Spleen (tissue), 11 donors: ENCODE measurements at regions not wholly inside any gene's neighbourhood (a gene's known extent, or its start where the extent isn't known, plus 50 kb on each side); places are given as distances from the start of the nearest gene placed in this dataset.

ENCODE experiments used
- DNase-seq: peaks from one replicate; pipeline ENCODE4 v3.0.0-alpha.2; 2020
- H3K27ac ChIP-seq, 8 donors: fragments of 200-600 bp; sonication (generic) in 7 of 8; 1 replicate in 4 of 8; 2 replicates in 4 of 8; pipeline versions ENCODE4 v1.5.0 to v1.8.0; 2016 to 2021; ENCODE audit warnings: inconsistent platforms in 4 of 8, mild to moderate bottlenecking in 4 of 8, moderate library complexity in 1 of 8
- H3K27me3 ChIP-seq, 7 donors: fragments of 200-600 bp; sonication (generic) in 6 of 7; replicated peaks in 1 of 7; 1 replicate in 4 of 7; 2 replicates in 3 of 7; pipeline versions ENCODE4 v1.5.0 to v1.8.0; 2016 to 2021; ENCODE audit warnings: inconsistent platforms in 3 of 7, mild to moderate bottlenecking in 1 of 7
- H3K36me3 ChIP-seq, 6 donors: fragments of 200-600 bp; sonication (generic) in 5 of 6; 1 replicate in 4 of 6; 2 replicates in 2 of 6; pipeline versions ENCODE4 v1.5.0 to v1.8.0; 2016 to 2021; ENCODE audit warnings: inconsistent platforms in 2 of 6
- H3K4me1 ChIP-seq, 6 donors: fragments of 200-600 bp; sonication (generic) in 5 of 6; 1 replicate in 3 of 6; 2 replicates in 3 of 6; pipeline versions ENCODE4 v1.5.0 to v1.8.0; 2016 to 2021; ENCODE audit warnings: inconsistent platforms in 3 of 6
- H3K4me3 ChIP-seq, 8 donors: fragments of 200-600 bp; sonication (generic) in 7 of 8; 1 replicate in 4 of 8; 2 replicates in 4 of 8; pipeline versions ENCODE4 v1.5.0 to v1.8.0; 2016 to 2021; ENCODE audit warnings: inconsistent platforms in 4 of 8, mild to moderate bottlenecking in 4 of 8, moderate library complexity in 2 of 8
- H3K9me3 ChIP-seq, 8 donors: fragments of 200-600 bp; sonication (generic) in 7 of 8; 1 replicate in 4 of 8; 2 replicates in 4 of 8; pipeline versions ENCODE4 v1.5.0 to v1.8.0; 2016 to 2021; ENCODE audit warnings: inconsistent platforms in 4 of 8
- CTCF ChIP-seq, 11 experiments: fragments of 200-600 bp in 7 of 11; fragments of 450-650 bp in 4 of 11; sonication (generic) in 4 of 11; IDR thresholded peaks in 8 of 11; conservative IDR thresholded peaks in 3 of 11; 1 replicate in 7 of 11; 2 replicates in 4 of 11; pipeline versions ENCODE4 v1.4.0 to v1.8.0; 2016 to 2021; ENCODE audit warnings: antibody characterized with exemption in 11 of 11, inconsistent platforms in 4 of 11, mild to moderate bottlenecking in 1 of 11
- POLR2A ChIP-seq, 3 donors: fragments of 450-650 bp; IDR thresholded peaks; one replicate each; pipeline ENCODE4 v1.5.1; 2017; ENCODE audit warnings: antibody characterized with exemption in 3 of 3, mild to moderate bottlenecking in 1 of 3
- POLR2AphosphoS5 ChIP-seq, 3 donors: sonication (generic); formaldehyde crosslinking; IDR thresholded peaks; one replicate each; pipeline ENCODE4 v1.5.1; 2017; ENCODE audit warnings: antibody characterized with exemption in 3 of 3
- WGBS, 5 donors: extraction: QIAGEN DNeasy Blood & Tissue Kit in 3 of 5; methylation state at CpG; one replicate each; pipeline versions ENCODE4 v1.1.5 to v1.1.7; 2013 to 2018; 5-methylcytosine and 5-hydroxymethylcytosine counted together
- intact Hi-C: fragments of 100-400 bp; cut with DNase I; formaldehyde crosslinking; loops from one replicate; pipeline ENCODE4 v1.15.0; 2023; ENCODE audit warnings: low total_unique reads
- donor health status: healthy with polysubstance abuse.
- donor health status: DM: no; HTN: no; CAD: no; lungs with moderate emphysema.
- donor health status: DM: no; HTN: no; CAD: no.
- donor health status: Bipolar disorder and iron deficiency.
- donor health status: healthy.
- donor health status: DM: no; HTN: no; CAD: no.
- donor health status: DM: yes; HTN: yes; CAD: no.

DNA sequence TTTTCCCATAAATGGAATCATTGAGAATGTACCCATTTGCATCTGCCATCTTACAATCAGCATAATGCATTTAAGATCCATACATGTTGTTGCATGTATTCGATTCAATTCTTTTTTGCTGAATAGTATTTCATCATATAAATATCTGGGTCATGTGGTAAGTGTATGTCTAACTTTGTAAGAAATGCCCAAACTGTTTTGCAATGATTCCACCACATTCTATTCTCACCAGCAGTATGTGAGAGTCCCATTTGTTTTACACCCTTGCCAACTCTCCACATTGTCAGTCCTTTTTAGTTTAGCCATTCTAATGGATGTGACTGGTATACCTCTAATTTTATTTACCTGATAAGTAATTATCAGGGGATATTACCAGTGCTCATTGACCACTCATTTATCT, 115.8 kb upstream of the PBX1 start:
- Histone ChIP-seq H3K27me3 (no peaks in the 10 kb centered on the region), H3K36me3 (no peaks in the 10 kb centered on the region), H3K4me1 (no peaks in the 10 kb centered on the region), H3K27ac (no peak overlapping the region), H3K9me3 (no peaks in the 10 kb centered on the region), H3K4me3 (no peak overlapping the region)
- intact Hi-C loops, result no loop called here
- 82 to 94% (median 87%) methylated on average over 1 of the region's 1 CpG for WGBS, 5 donors
- TF ChIP-seq POLR2A (IDR thresholded peaks at IDR 0.05), result no peak
- no peak for TF ChIP-seq POLR2AphosphoS5 (IDR thresholded peaks at IDR 0.05)
- TF ChIP-seq CTCF (IDR thresholded peaks at IDR 0.05 in 8 of 11, conservative IDR thresholded peaks at IDR 0.05 in 3 of 11), result no peak
- no peak for DNase-seq

GRCh38 chr1:164443836-164444235, 115.1 kb upstream of the PBX1 start:
- H3K36me3 ChIP-seq, result no peaks in the 10 kb centered on the region
- H3K9me3 ChIP-seq, result no peaks in the 10 kb centered on the region
- 84 to 95% (median 91%) methylated on average over 1 of the region's 1 CpG for whole genome bisulfite sequencing, 5 donors
- no peak for DNase-seq
- H3K27ac ChIP-seq, result no peak overlapping the region
- H3K4me1 ChIP-seq, result no peaks in the 10 kb centered on the region
- TF ChIP-seq POLR2AphosphoS5 (IDR thresholded peaks at IDR 0.05), result no peak
- TF ChIP-seq CTCF (IDR thresholded peaks at IDR 0.05 in 8 of 11, conservative IDR thresholded peaks at IDR 0.05 in 3 of 11), result no peak
- no peak for TF ChIP-seq POLR2A (IDR thresholded peaks at IDR 0.05)
- H3K4me3 ChIP-seq, result no peak overlapping the region
- intact Hi-C loops, result no loop called here
- no peaks in the 10 kb centered on the region for H3K27me3 ChIP-seq

DNA sequence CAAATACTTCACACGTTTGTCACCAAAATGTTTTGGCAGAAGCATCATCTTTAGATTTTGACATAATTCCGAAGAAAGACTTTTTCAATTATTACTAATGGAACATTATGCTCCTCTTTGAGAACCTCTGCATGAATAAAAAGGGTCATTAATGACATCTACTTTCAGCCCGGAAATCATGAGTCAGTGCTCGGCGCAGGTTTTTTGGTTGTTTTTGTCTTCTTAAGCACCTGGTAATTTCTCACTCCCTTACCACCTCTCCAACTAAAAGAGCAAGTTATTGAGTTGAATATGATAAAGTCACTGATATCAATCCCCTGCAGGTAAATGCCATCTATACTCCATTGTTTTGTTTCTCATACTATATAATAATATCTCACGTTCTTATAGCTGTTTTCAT, 113.0 kb upstream of the PBX1 start:
- H3K4me3 ChIP-seq, result no peak overlapping the region
- no peaks in the 10 kb centered on the region for H3K27me3 ChIP-seq
- no peaks in the 10 kb centered on the region for H3K4me1 ChIP-seq
- H3K9me3 ChIP-seq, result no peaks in the 10 kb centered on the region
- TF ChIP-seq CTCF (IDR thresholded peaks at IDR 0.05 in 8 of 11, conservative IDR thresholded peaks at IDR 0.05 in 3 of 11) (no peak), POLR2AphosphoS5 (IDR thresholded peaks at IDR 0.05) (no peak), POLR2A (IDR thresholded peaks at IDR 0.05) (no peak)
- H3K27ac ChIP-seq, result no peak overlapping the region
- WGBS, 5 donors, result 88 to 93% (median 90%) methylated on average over 6 of the region's 6 CpGs
- DNase-seq, result no peak
- intact Hi-C loops, result no loop called here
- no peaks in the 10 kb centered on the region for H3K36me3 ChIP-seq

GRCh38 chr1:164452549-164452948, 106.4 kb upstream of the PBX1 start:
- Histone ChIP-seq H3K36me3 (no peaks in the 10 kb centered on the region), H3K27ac (no peak overlapping the region), H3K27me3 (no peaks in the 10 kb centered on the region), H3K4me3 (no peak overlapping the region), H3K4me1 (no peaks in the 10 kb centered on the region), H3K9me3 (peaks cover 0 to 11% (median 7%) of the 10 kb centered on the region in 8 donors)
- intact Hi-C loops, result no loop called here
- no peak for DNase-seq
- TF ChIP-seq POLR2AphosphoS5 (IDR thresholded peaks at IDR 0.05) (no peak), POLR2A (IDR thresholded peaks at IDR 0.05) (no peak), CTCF (IDR thresholded peaks at IDR 0.05 in 8 of 11, conservative IDR thresholded peaks at IDR 0.05 in 3 of 11) (no peak)
- 84 to 100% (median 93%) methylated on average over 1 of the region's 1 CpG for WGBS, 5 donors
